ENCODE measurements at regions not wholly inside any gene's neighbourhood (a gene's known extent, or its start where the extent isn't known, plus 50 kb on each side); places are given as distances from the start of the nearest gene placed in this dataset.

- H3K4me3 ChIP-seq (ENCODE audit: low read length) = no peak overlapping the region
- no peak for DNase-seq (ENCODE audit: low read depth)
- TF ChIP-seq, protein P1, sequence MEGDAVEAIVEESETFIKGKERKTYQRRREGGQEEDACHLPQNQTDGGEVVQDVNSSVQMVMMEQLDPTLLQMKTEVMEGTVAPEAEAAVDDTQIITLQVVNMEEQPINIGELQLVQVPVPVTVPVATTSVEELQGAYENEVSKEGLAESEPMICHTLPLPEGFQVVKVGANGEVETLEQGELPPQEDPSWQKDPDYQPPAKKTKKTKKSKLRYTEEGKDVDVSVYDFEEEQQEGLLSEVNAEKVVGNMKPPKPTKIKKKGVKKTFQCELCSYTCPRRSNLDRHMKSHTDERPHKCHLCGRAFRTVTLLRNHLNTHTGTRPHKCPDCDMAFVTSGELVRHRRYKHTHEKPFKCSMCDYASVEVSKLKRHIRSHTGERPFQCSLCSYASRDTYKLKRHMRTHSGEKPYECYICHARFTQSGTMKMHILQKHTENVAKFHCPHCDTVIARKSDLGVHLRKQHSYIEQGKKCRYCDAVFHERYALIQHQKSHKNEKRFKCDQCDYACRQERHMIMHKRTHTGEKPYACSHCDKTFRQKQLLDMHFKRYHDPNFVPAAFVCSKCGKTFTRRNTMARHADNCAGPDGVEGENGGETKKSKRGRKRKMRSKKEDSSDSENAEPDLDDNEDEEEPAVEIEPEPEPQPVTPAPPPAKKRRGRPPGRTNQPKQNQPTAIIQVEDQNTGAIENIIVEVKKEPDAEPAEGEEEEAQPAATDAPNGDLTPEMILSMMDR (conservative IDR thresholded peaks at IDR 0.05; ENCODE audit: low read length) = no peak
Observed at GRCh38 chr11:129590030-129590752, 214.5 kb downstream of the BARX2 start.

GRCh38 chr11:129590753-129591475, 215.3 kb downstream of the BARX2 start:
- no peak for DNase-seq (ENCODE audit: low read depth)
- no peak overlapping the region for H3K4me3 ChIP-seq (ENCODE audit: low read length)
- TF ChIP-seq, protein P1 (conservative IDR thresholded peaks at IDR 0.05; ENCODE audit: low read length) = no peak

- H3K4me3 ChIP-seq (ENCODE audit: low read length) = no peak overlapping the region
- no peak for DNase-seq (ENCODE audit: low read depth)
Observed at GRCh38 chr11:129591527-129591926, 215.9 kb downstream of the BARX2 start.

GRCh38 chr11:129592191-129592590, 216.5 kb downstream of the BARX2 start:
- TF ChIP-seq, protein P1 (conservative IDR thresholded peaks at IDR 0.05; ENCODE audit: low read length) = no peak
- no peak for DNase-seq (ENCODE audit: low read depth)
- H3K4me3 ChIP-seq (ENCODE audit: low read length) = no peak overlapping the region

More at GRCh38 chr11:129591527-129591926, 215.9 kb downstream of the BARX2 start:
- TF ChIP-seq, protein P1 (conservative IDR thresholded peaks at IDR 0.05; ENCODE audit: low read length) = no peak

- DNase-seq (ENCODE audit: low read depth) = no peak
Observed at GRCh38 chr11:129593098-129593497, 217.4 kb downstream of the BARX2 start.

GRCh38 chr11:129595038-129595962, 219.7 kb downstream of the BARX2 start:
- TF ChIP-seq, protein P1 (conservative IDR thresholded peaks at IDR 0.05; ENCODE audit: low read length) = no peak
- H3K4me3 ChIP-seq (ENCODE audit: low read length) = no peak overlapping the region
- no peak for DNase-seq (ENCODE audit: low read depth)

More at GRCh38 chr11:129593098-129593497, 217.4 kb downstream of the BARX2 start:
- TF ChIP-seq, protein P1 (conservative IDR thresholded peaks at IDR 0.05; ENCODE audit: low read length) = no peak
- H3K4me3 ChIP-seq (ENCODE audit: low read length) = no peak overlapping the region

All from AG10803 (cell line).